COR-L47 (cell line): ENCODE measurements at regions not wholly inside any gene's neighbourhood (a gene's known extent, or its start where the extent isn't known, plus 50 kb on each side); places are given as distances from the start of the nearest gene placed in this dataset.

Experiments
- DNase-seq: peaks from one replicate; lab custom pipeline; 2025; lab: John Stamatoyannopoulos, UW

DNA sequence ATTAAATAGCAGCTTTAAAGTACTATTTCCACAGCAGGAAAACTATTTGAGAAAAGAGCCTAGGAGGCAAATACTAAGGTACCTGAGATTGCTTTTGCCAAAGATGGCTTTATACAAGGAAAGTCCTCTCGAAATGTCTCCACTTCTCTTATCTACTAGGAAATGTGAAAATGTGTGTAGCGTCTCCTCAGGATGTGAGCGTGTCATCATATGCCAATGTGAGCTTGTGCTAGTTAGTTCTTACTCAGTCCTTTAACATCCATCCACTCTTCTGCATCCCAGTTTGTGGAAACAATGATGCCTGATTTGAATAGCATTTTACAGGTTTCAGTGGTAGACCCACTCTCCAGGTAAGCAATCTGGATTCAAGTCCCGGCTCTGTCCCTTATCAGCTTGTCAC, 421.0 kb downstream of the DYNC2H1 start:
- no peak for DNase-seq

DNA sequence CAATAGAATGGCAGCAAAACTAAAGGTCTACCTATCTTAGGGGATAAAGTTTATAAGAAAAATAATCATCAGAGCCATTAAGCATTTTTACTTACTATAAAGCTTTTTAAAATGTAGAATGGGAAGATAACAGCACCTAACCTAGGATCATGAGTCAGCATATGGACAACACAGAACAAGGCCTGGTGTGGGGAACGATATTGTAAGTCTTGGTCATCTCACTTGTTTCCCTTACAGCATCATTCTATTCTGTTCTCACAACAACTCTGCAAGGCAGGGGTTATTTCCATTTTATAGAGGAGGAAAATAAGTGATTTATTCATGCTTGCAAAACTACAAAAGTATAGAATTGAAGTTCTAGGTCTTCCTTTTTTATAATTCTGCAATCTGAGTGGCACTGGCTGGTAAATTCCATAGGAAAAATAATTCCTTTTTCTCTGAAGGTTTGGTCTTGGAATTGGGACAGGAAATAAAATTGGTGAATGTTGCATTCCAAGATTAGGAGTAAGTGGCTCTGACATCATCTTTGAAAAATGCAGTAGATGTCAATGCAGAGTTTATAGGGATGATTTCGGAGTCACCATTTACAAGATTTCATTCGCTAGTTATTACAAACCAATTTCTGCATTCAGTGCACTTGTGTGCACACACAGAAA, 423.0 kb downstream of the DYNC2H1 start:
- no peak for DNase-seq

DNA sequence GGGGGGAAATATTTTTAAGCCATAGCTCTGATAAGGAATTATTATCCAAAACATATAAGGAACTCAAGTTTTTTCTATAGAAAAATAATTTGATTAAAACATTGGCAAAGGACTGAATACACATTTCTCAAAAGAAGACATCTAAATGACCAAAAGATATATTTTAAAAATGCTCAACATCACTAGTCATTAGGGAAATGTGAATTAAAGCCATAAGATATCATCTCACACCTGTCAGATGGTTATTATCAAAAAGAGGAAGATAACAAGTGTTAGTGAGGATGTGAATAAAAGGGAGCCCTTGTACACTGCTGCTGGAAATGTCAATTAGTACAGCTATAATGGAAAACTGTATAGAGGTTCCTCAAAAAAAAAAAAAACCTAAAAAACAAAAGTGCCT, 425.0 kb downstream of the DYNC2H1 start:
- DNase-seq: no peak

DNA sequence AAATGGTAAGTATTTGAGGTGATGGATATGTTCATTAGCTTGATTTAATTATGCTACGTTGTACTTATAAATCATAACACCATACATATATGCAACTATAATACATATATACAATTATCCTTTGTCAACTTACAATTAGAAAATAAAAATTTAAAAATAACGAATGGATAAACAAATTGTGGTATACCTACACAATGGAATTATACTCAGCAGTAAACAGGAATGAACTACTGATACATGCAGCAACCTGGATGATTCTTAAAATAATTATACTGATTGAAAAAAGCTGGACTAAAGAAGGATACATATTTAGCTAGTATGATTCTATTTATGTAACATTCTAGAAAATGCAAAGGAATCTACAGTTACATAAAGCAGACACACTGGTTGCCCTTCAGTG, 425.7 kb downstream of the DYNC2H1 start:
- no peak for DNase-seq

DNA sequence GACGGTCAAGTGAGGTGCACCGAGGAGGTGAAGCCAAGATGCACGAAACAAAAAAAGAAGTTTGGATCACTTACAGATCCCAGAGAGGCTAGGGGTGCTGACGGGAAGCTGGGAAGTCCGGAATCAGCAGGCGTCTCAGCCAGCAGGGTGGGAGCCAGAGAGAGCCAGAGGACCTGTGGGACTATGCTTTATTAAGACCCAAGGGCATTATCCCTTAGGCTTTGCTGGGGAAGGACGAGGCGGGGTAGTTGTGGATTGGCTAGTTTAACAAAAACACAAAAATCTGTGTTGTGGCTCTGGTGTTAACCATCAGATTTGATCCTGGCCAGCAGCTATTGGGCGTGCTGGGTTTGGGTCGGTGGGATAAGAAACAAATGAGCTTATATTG, 427.1 kb downstream of the DYNC2H1 start:
- no peak for DNase-seq

DNA sequence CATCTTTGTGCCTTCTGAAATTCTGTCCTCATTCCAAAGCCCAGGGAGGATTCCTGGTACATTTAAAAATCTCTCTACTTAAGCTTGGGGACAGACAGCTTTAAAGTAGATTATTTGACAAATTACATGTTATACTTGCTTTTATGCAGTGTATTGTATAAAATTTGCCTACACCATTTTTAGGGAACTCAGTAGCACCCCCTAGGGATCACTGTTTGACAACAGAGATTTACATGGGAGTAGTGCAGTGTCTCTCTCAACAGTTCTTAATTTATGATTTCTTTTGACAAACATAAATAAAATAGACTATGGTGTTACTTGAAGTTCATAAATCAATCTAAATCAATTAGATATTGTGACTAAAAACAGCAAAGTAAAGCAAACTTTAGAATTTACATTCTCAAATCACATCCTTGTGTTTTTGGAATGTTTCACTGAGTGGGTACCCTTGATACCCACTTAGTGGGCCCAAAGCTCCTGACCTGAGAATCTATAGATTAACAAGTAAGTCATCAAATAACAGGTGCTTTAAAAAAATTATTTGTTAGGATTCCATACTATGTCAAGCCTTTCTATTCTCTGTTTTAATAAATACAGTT, 428.8 kb downstream of the DYNC2H1 start:
- DNase-seq: peak; percentile 10

DNA sequence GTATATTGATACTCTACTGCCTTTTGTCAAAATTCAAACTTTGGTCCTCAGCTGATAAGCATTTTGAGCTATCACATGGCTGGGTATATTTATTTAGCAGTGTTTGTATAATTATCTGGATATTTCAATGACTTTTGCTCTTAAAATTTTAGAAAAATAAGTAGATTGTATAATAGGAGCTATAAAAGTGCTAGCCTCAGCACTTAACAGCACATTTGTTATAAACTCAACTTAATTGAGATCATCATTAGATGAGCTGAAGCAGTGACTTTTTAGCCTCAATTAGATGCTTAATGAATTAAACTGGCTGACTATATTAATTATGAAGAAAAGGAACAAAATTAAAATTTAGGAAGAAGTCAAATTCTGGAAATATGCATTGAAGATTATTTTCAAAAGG, 429.9 kb downstream of the DYNC2H1 start:
- DNase-seq: no peak

DNA sequence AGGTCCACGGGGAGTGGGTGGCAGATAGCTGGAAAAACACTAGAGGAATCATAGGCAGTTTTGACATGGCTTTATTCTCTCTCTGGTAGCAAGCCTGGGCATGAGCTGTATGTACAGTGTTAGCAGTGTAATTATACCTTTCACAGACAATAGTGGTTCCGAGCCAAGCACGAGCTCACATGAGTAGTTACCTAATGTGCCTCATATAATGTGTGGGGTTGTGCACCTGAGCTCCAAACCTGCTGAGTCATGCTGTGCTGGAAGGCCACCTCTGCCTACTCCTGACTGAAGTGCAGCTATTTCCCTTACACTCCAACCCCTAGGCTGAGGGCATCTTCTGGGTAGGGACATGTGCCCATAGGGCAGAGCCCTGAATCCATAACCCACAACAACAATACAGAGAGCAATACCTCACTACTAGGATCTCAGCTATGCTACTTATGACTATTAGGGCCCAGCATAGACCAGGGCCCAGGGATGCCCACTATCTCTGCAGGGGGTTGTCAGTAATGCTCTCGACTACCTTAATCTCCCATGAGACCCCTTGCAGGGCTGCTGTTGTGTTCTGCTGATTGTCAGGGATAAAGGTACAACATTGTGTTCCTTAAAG, 432.1 kb downstream of the DYNC2H1 start:
- peak; percentile 24 for DNase-seq

DNA sequence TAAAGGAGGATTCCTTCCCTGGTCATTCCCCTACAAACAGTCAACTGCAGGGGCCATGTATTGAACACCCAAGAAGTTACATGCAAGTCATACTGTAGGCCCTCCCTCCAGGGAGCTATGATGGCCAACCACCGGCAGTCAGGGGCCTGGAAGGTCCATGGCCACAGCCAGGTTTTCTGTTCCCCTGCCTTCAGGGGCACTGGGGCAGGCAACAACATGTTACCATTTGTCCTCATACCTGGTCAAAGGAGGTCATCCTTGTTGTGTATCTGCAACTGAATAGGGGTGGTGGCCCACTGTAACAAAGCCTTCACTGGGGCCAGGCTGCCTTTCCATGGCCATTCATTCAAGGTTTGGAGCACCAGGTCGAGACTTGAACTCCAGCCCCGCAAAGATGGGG, 433.6 kb downstream of the DYNC2H1 start:
- no peak for DNase-seq

DNA sequence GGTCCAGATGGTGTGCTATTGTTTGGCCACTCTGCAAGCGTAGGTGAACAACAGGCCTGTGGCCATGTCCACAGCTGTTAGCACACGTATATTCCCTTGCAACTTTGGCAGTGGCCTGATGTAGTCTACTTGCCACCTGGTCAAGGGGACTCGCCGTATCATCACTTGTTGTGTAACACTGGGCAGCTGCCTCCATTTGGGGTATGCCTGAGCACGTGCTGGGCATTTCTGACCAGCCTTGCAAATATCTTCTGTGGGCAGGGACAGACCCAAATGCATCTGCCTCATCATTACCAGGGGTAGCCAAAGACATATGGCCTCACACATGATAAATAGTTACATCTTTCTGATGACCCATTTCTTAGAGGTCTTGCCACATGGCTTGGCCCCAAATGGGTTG, 434.2 kb downstream of the DYNC2H1 start:
- DNase-seq: no peak

DNA sequence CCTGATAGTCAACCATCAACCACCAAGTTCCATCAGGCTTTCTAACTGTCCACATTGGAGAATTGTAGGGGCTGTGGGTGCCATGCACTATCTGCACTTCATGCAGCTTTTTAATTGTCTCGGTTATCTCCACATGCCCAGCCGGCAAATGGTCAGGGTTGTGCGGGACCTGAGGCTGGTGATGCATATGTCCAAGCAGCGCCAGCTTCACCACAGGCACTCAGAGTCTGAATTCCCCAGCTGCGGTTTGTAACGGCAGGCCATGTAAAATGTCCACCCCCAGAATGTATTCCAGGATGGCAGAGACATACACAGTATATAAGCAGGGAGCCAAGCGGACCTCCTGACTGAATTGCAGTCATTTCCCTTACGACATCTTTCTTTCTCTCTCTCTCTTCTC, 435.6 kb downstream of the DYNC2H1 start:
- DNase-seq: no peak

DNA sequence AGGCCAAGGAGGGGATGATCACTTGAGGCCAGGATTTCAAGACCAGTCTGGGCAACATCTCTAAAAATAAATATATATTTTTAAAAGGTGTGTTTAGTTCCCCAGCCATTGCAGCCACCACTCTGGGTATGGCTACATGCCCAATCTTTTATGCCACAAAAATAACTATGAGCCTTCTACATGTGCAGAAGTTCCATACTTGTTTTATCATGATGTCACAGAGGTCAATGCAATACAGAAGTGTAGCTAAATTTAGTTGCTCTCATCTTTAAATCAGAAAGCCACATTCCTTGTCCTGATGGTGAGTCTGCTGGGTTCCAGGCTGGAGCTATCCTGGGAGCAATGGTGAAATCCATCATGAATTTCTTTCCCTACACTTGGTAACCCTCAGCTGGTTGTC, 436.3 kb downstream of the DYNC2H1 start:
- DNase-seq: no peak

DNA sequence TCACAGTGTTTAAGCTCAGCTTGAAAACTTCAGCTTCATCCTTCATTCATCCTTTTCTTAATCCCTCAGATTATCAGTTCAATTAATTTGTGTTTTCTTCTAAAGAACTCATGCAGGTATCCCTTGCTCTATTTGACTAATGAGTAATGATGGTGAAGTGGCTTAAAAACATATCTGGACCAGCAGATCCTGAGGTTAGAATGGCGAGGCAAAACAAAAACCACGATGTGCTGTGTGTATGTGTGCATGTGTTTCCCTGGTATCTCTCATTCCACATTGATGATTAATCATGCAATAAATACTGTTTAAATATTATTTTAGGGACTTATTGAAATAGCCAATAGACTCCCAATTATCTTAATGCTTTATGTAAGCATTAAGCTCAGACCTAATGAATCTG, 437.0 kb downstream of the DYNC2H1 start:
- no peak for DNase-seq

DNA sequence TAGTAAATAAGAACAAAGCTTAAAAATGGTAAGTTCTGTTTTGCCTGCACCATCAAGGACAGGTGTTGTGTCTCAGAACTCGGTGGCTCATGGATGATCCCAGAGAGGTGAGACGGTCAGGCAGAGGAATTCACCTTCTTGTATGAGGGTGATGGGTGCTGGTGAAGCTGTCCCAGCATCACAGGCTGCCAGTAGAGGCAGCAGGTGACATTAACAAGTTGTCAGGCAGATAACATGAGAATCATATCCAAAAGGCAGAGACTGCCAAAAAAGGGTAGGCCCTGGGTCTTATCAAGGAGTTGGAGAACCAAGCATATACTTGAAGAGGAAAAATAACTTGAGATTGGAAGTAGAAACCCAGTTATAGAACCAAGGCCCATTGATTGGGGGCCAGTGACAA, 437.8 kb downstream of the DYNC2H1 start:
- DNase-seq: no peak

DNA sequence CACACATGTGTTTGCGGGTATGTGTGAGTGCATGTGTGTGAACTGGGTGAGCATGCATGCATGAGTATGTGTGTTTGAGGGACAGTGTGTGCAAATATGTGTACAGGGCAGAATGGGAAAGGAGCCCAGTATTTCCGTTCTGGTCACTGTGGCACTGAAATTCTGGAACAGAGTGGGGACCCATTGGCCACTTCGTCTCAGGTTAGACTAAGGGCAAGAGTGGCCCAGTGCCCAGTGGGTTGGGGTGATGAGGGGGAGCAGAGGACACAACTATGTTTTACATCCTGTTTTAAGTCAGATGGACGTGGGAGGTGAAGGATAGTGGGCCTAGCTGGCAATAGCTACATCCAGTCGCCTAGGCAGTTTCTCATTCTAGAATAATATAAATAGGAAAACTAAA, 438.5 kb downstream of the DYNC2H1 start:
- DNase-seq: no peak

DNA sequence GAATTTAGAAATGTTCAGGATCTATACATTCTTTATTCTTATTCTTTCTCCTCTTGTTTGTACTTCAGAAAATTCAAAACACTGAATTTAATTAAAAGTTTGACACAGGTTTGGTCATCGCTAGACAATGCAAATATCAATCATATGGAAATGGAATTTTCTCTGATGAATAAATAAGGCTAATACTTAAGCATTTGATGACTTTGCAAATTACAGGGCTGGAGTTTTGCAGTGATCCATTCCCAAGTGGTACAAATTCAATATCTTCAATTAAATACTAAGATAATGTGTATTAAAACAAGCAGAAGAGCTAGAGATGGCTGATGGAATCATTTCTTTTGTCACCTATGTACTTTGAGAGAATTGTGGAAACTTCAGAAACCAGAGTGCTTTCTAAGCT, 439.6 kb downstream of the DYNC2H1 start:
- DNase-seq: no peak

DNA sequence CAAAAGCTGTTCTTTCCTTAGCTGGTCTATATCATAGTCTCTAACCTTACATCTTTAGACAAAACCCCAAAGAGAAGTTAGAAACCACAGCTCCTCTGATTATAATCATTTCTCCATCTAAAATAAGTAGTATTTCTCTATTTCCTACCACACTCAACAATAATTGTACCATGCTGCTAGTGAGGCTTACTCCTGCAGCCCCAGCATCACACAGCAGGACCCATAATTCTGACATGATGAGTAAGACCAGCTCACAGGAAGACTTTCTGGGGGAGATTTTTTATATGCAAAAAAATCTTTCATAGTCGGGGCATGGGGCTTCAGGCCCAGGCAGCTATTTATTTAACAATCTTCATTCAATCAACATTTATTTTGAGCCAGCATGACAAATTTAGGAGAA, 441.6 kb downstream of the DYNC2H1 start:
- DNase-seq: no peak

DNA sequence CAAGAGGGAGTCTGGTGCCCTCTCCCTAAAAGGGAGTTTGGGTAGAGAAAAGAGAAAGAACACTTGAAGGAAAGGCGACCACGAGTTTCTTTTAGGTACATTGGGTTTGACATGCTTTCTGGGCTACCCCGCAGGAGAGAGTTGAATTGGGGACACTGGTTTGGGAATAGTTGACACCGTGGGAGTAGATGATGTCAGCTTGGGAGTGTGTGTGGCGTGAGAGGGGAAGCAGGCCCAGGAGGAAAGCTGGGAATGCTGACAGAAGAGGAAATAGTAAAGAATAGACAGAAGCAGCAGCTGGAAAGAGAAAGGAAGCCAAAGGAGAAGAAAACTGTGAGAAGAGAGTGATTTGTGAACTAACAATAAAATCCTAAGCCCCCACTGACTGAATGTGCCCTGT, 442.9 kb downstream of the DYNC2H1 start:
- no peak for DNase-seq

DNA sequence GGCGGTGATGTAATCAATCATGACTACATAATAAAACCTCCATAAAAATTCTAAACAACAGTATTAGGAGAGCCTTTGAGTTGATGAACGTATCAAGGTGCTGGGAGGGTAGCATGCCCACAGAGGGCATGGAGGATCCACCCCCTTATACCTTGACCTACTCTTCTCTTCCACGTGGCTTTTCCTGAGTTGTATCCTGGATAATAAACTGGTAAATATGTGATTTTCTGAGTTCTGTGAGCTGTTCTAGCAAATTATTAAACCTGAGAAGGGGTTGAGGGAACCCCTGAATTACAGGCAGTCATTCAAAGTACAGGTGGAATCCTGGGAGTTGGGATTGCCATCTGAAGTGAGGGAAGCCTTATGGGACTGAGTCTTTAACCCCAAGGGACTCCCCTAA, 446.9 kb downstream of the DYNC2H1 start:
- no peak for DNase-seq

DNA sequence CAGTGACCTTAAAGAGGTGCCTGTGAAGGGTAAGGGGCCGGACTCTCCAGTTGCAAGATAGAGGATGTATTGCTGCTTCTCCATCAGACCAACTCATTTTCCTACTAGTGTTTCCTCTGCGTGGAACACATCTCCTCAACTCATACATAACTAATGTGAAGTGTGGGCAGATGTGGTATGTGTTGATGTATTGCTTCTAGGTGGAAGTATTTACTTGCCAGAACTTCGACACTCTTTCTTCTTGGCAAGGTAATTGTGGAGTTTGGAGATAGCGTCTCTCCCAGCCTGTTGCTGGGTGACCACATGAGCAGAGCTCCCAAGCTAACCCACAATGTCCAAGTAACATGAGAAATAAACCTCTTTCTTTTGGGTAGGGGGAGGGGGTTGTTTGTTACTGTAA, 456.9 kb downstream of the DYNC2H1 start:
- no peak for DNase-seq

DNA sequence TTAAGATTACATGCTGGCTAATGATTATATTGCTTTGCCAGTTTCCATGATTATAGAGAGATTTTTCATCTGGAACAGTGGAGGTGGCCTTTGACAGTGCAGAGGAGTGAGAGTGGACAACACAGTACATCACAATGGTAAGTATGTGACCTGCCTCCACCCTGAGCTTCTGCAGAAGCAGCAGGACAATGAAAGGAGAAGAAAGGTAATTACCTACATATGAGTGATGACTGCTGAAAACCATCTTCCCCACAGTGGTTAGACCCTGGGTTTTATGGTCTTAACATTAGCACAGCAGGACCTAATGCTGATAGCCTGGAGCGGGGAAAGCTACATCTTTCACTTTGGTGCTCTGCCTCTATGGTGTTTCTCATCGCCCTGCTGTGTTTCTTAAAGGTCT, 454.7 kb upstream of the DDI1 start:
- peak; percentile 54 for DNase-seq

DNA sequence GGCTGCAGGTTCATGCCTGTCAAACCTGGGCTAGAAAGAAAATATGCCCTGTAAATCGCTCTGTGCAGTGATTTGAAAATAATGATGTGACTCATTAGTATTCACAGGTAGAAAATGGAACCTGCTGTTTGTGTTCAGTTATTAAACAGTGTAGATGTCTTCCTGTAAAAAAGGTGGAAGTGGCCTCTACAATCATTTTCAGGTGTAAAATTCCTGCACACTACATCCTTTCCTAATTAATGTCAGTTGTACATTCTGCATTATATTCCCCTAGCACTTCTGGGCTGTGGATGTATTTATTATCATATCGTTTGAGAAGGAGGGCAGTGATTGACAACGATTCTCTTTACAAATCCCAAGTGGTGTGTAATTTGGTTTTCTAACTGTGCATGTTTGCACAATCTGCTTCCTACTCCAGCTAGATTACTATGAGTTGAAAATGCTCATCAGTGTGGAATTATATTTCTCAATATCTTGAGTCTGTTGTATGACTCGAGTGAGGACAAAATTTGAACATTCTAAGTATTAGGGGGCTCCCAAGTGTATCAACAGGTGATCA, 454.0 kb upstream of the DDI1 start:
- no peak for DNase-seq

DNA sequence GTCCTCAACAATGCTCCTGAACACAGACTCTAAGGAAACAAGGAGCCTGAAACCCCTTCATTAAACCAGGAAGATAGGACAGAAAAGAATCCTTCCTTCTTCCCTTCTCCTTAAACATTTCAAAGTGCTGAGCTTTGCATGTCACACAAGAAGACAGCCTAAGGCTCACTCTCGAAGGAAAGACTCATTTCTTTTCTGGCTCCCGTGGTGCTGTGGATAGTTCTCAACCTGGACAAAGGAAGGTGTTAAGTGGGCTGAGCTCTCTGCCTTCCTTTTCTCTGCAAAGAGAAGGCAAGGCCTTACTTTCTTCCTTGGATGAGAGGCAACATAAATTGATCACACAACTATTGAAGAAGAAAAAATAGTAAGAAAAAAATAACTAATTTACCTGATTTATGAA, 452.4 kb upstream of the DDI1 start:
- no peak for DNase-seq

DNA sequence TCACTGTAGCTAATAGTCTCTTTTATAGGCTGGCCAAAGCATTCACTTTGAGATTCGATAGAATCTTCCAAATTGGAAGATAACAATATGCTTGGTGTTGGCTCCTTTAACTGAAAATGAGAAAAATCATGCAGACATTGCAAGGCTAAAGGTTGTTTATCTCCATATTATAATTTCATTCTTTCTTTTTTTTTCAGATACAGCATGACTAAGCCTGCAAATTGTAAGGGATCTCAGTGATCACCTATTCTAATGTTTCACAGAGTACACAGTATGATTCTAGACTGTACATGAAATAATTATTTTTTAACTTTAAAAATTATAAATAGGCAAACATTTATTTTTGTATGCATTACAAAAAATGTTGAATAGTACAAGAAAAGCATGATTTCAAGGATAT, 451.7 kb upstream of the DDI1 start:
- no peak for DNase-seq
